ENCODE measurements at regions not wholly inside any gene's neighbourhood (a gene's known extent, or its start where the extent isn't known, plus 50 kb on each side); places are given as distances from the start of the nearest gene placed in this dataset.

DNA sequence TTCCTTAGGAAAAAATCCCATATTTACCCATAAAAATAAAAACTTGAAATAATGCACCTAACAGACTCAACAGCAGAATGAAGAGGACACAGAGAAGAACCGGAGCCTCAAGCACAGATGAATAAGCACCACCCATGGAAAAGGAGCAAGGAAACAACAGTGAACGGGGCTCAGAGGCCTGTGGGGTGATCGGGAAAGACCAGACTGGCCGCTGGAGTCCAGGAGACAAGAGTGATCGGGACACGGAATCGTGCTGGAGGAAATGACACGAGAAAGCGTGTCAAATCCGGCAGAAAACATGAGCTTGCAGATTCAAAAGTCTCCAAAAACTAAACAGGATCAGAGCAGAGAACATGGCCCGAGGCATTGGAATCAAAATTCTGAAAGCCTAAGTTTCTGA is 448.0 kb upstream of the SALL3 start:
- Mint-ChIP-seq H3K27me3 (peaks cover 11% of the 10 kb centered on the region), H3K4me1 (no peaks in the 10 kb centered on the region), H3K4me3 (no peak overlapping the region), H3K27ac (no peak overlapping the region), H3K36me3 (no peaks in the 10 kb centered on the region), H3K9me3 (no peaks in the 10 kb centered on the region)
- no peak for DNase-seq

DNA sequence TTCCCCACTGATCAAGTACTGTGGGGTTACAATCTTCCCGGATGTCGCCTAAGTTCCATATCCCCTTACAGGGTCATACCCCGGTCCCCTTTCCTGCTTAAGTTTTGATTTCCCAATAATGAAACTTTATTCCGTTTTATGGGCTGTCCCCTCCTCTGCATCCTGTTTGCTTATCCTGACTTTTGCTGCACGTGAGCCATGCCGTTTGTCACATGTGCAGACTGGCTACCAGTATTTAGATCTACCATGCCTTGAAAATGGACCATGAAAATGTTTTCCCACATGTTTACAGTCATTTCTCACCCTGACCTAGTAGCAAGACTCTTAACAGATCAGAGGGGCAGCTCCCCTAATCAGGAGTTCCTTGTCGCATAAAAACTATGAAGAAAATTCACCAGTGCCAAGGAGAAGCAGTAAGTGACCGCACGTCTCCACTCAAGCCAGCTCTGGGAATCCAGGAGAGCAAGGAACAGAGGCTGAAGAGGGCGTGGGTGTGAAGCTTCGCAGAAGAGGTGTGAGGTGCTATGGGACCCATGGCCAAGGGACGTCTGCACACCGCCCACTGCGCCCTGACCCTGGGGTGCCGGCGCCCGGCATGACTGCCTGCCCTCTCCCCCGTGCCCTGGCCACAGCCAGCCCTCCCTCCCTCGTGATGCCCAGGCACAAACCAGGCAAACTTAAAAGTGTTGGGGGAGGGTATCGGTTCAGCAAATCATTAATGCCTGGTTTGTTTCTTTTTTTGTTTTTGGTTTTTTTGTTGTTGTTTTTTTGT is 440.8 kb upstream of the SALL3 start:
- DNase-seq: no peak
- Mint-ChIP-seq H3K4me3 (no peak overlapping the region), H3K36me3 (no peaks in the 10 kb centered on the region), H3K27ac (no peak overlapping the region), H3K9me3 (peaks cover 2% of the 10 kb centered on the region), H3K27me3 (peaks cover 7% of the 10 kb centered on the region), H3K4me1 (peaks cover 2% of the 10 kb centered on the region)

DNA sequence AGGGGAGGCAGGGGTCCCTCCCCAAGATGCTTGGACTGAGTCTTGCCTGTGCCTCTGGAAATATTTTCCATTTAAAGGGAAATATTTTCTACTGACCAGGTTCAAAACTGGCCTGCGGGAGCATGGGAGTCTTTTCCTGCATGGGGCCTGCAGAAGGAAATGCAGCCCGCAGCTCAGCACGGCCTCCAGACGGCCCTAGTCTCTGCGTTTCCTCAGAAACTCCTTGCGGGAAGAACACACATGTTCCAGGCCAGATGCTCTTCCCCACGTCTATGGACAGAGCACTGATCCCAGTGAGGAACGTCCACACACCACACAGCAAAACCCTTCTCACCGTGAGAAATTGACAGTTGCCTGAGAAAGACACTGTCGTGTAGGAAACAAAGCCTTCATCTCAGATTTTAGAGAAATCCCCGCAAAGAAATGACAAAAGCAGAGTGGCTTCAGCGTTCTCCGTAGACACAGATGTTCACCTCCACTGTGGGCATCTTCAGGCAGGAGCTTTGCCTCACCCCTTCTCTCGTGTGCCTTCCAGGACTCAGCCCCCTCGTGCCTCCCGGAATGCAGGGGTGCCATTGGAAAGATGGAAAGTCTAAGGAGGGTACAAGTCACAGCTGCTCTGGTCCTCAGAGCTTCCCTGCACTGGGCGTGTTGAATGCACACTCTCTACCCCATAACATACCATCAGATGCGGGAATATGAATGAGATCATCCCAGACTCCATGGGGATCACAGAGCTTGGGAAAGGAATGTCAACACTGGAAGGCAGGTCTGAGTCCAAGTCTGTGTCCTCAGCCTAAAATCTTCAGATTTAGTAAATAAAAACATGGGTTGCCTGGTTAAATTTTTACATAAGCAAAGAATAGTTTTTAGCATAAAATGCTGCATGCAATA is 438.7 kb upstream of the SALL3 start:
- peaks cover 11% of the 10 kb centered on the region for H3K27me3 Mint-ChIP-seq
- no peak overlapping the region for H3K4me3 Mint-ChIP-seq
- DNase-seq: no peak
- no peaks in the 10 kb centered on the region for H3K36me3 Mint-ChIP-seq
- no peak overlapping the region for H3K27ac Mint-ChIP-seq
- peaks cover 2% of the 10 kb centered on the region for H3K4me1 Mint-ChIP-seq
- H3K9me3 Mint-ChIP-seq: peaks cover 2% of the 10 kb centered on the region

GRCh38 chr18:78542204-78542603 is 437.4 kb upstream of the SALL3 start:
- Mint-ChIP-seq H3K9me3 (peaks cover 5% of the 10 kb centered on the region), H3K4me1 (peaks cover 2% of the 10 kb centered on the region), H3K36me3 (no peaks in the 10 kb centered on the region), H3K27me3 (peaks cover 8% of the 10 kb centered on the region), H3K4me3 (no peak overlapping the region), H3K27ac (no peak overlapping the region)
- no peak for DNase-seq

DNA sequence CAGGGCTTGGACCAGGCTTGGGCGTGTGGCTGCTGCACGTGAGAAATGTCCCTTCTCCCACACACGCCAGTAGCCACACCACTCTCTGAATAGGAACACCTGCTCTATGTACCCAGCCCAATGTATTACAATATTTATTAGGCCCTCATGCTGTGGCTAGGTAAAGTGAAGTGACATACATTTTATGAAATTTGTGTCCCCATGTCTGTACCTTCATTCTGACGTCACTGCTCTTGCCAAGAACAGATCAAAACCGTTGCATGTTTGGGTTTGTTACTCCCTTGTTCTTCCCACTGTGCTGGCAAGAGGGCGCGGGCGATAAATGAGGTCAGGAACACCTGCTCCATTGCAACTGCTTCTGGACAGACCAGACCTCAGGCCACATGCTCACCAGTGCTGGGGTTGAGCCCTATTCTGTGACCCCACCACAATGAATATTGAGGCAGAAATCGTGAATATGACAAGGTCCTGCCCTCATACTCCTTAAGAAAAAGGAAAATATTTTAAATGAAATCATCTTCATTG is 436.4 kb upstream of the SALL3 start:
- peaks cover 2% of the 10 kb centered on the region for H3K4me1 Mint-ChIP-seq
- DNase-seq: no peak
- no peak overlapping the region for H3K27ac Mint-ChIP-seq
- no peak overlapping the region for H3K4me3 Mint-ChIP-seq
- peaks cover 8% of the 10 kb centered on the region for H3K27me3 Mint-ChIP-seq
- peaks cover 5% of the 10 kb centered on the region for H3K9me3 Mint-ChIP-seq
- no peaks in the 10 kb centered on the region for H3K36me3 Mint-ChIP-seq

DNA sequence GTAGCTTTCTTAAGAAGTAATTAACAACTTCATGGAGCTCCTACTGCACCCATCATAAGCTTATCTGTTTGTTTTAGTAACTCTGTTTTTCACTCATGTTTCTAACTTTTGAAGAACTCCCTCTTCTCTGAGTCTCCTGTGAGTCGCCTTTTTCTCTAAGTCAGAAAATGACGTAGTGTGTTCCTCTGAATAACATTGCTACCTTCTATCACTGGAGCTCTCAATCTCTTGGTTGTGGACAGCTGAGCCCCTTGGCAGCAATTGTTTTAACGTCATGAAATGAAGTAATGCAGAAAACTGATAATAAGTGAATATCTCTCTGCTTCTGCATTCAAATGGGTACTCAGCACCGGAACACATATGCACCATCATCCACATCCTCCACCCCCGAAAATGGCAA is 433.3 kb upstream of the SALL3 start:
- peaks cover 8% of the 10 kb centered on the region for H3K27me3 Mint-ChIP-seq
- H3K27ac Mint-ChIP-seq: no peak overlapping the region
- no peaks in the 10 kb centered on the region for H3K4me1 Mint-ChIP-seq
- no peak for DNase-seq
- peaks cover 8% of the 10 kb centered on the region for H3K9me3 Mint-ChIP-seq
- no peak overlapping the region for H3K4me3 Mint-ChIP-seq
- no peaks in the 10 kb centered on the region for H3K36me3 Mint-ChIP-seq

DNA sequence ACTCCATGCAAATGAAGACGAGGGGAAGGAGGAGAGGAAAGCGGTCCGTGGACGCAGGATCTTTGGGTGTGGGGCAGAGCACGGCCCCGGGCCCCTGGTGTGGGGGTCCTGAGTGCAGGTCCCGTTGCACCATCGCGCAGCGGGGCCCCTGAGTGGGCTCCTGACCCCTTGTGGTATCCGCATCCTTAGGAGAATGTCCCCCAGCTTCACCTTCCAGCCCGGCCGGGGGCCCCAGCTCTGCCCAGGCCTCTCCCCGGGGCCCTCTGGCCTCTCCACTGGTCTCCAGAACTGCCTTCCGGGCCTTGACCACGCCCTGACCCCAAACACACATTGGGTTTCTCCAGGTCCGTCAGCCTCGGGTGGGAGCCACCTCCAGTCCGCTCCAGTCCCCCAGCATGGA is 431.8 kb upstream of the SALL3 start:
- DNase-seq: no peak
- H3K27me3 Mint-ChIP-seq: peaks cover 3% of the 10 kb centered on the region
- H3K4me1 Mint-ChIP-seq: no peaks in the 10 kb centered on the region
- no peak overlapping the region for H3K27ac Mint-ChIP-seq
- no peaks in the 10 kb centered on the region for H3K36me3 Mint-ChIP-seq
- no peak overlapping the region for H3K4me3 Mint-ChIP-seq
- H3K9me3 Mint-ChIP-seq: peaks cover 8% of the 10 kb centered on the region

DNA sequence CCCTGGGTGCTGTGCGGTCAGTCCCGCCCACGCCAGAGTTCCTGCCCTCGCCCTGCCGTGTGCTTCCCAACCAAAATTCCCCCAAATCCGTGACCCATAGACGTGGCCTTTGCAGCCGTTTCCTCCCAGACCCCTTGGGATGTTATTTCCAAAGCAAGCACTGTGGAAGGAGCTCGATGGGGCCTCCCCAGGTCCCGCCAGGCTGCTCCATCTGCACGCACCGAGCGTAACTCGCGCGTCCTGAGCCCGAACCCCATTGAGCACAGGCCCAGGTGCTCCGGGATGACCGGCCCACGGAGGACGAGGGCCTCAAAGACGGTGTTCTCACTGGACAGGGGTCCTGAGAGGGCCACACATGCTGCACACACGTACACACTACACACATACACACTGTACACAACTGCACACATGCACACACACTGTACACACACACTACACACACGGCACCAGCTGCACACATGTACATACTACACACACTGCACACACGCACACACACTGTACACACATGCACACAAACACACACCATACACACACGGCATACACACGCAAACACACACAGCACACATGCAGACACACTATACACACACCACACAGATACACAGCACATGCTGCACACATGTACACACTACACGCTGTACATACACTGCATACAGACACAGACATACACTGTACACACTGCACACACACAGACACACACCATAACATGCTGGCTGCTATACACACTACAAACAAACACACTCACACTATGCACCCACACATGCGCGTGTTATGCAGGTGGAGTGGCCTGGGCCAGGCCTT is 431.2 kb upstream of the SALL3 start:
- Mint-ChIP-seq H3K36me3 (no peaks in the 10 kb centered on the region), H3K9me3 (peaks cover 8% of the 10 kb centered on the region), H3K27ac (no peak overlapping the region), H3K4me3 (no peak overlapping the region), H3K27me3 (peaks cover 3% of the 10 kb centered on the region), H3K4me1 (no peaks in the 10 kb centered on the region)
- DNase-seq: no peak

- H3K27ac Mint-ChIP-seq: no peak overlapping the region
- peaks cover 16% of the 10 kb centered on the region for H3K9me3 Mint-ChIP-seq
- H3K4me3 Mint-ChIP-seq: no peak overlapping the region
- no peak for DNase-seq
- no peaks in the 10 kb centered on the region for H3K27me3 Mint-ChIP-seq
- H3K4me1 Mint-ChIP-seq: no peaks in the 10 kb centered on the region
- no peaks in the 10 kb centered on the region for H3K36me3 Mint-ChIP-seq
Measured at GRCh38 chr18:78549971-78550370, 429.6 kb upstream of the SALL3 start.

DNA sequence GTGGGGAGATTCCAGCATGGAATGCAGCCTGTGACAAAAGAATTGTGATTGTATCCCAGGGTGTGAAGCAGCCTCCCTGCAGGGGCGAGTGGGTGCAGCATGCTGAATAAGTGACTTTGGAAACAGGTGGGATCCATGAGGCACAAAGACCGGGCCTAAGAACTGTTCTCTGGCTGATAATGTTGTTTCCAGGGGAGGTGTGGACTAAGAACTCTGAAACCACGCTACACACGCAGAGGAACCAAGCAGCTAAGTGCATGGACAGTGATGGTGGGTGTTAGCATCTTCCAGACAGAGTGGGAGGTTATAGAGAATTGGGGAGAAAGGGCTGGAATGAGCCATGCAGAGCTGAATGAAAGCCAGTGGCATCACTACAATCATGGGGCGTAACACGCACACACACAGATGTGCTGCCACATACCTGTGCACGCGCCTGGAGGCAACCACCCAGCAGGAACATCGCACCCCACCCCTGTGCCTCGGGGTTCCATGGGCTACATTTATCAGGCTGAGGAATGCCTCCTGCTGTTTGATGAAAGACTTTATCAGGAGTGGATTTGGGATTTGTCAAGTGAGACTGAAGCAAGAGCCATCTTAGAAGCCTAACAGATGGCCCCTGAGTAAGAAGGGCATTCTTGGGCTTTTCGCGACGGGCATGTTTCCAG is 424.5 kb upstream of the SALL3 start:
- Mint-ChIP-seq H3K36me3 (no peaks in the 10 kb centered on the region), H3K27me3 (no peaks in the 10 kb centered on the region), H3K9me3 (peaks cover 18% of the 10 kb centered on the region), H3K27ac (no peak overlapping the region), H3K4me1 (no peaks in the 10 kb centered on the region), H3K4me3 (no peak overlapping the region)
- no peak for DNase-seq

DNA sequence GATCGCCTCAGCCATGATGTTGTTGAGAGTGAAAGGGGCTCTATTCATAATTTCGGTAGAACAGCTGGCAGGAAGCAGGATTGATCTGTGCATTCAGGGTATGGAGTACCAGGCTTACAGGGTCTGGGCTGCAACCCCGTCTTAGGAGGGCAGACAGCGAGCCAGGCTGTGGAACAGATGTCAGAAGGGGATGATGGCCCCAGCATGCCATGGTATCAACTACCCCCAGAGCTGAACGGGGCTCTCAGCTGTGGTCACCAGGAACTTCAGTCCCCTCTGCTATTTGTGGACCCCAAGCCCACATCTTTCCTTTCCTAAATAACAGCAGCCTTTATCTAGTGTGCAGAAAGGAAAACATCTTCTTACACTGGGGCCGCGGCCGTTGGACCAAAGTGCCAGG is 422.2 kb upstream of the SALL3 start:
- no peak overlapping the region for H3K4me3 Mint-ChIP-seq
- peaks cover 18% of the 10 kb centered on the region for H3K9me3 Mint-ChIP-seq
- no peaks in the 10 kb centered on the region for H3K4me1 Mint-ChIP-seq
- no peaks in the 10 kb centered on the region for H3K36me3 Mint-ChIP-seq
- H3K27ac Mint-ChIP-seq: no peak overlapping the region
- DNase-seq: no peak
- no peaks in the 10 kb centered on the region for H3K27me3 Mint-ChIP-seq

DNA sequence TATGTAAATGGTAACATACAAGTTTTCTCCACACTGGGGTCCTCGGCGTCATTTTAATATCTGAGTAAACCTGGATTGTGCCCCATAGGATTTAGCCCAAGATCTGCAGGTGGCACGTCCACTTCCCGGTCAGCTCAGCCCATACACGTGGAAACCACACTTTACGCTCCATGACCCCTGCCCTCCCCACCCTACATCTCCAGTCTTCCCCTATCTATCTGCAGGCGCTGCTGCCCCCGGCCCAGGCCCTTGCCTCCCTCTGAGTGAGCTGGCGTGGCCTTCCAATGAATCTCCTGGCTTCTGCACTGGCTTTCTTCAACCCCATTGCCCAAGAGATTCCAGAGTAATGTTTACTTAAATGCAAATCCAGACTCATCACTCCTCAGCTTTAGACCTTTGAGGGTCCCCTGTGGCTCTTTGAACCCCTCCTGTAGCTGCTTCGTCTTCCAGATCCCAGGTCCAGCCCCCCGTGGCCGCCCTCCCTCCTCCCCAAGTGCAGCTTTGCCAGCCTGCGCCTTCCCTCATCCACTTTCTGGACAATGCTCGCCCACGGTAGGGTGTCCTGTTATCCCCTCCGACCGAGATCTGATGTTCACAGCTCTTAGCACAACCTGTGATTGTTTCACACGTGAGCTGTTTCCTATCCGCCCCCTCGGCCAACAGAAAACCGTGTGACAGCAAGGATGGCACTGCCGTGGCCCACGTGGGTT is 421.4 kb upstream of the SALL3 start:
- Mint-ChIP-seq H3K36me3 (no peaks in the 10 kb centered on the region), H3K9me3 (peaks cover 18% of the 10 kb centered on the region), H3K4me3 (no peak overlapping the region), H3K27ac (no peak overlapping the region), H3K4me1 (no peaks in the 10 kb centered on the region), H3K27me3 (no peaks in the 10 kb centered on the region)
- no peak for DNase-seq

DNA sequence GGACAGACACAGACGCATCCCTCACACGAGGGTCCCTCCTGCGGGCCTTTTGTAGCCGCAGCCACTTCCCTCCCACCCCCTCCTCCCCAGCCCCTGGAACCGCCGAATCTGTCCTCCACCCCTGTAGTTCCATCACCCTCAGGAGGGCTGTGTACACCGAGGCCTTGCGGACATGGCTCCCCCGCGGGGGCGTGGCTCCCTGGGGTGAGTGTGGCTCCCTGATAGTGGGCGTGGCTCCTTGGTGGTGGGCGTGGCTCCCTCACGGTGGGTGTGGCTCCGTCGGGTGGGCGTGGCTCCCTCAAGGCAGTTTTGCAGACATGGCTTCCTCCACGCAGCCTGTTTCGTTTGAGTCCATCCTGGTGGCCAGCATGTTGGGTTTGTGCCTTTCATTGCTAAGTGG is 420.7 kb upstream of the SALL3 start:
- H3K27ac Mint-ChIP-seq: no peak overlapping the region
- H3K4me1 Mint-ChIP-seq: no peaks in the 10 kb centered on the region
- peaks cover 18% of the 10 kb centered on the region for H3K9me3 Mint-ChIP-seq
- no peak overlapping the region for H3K4me3 Mint-ChIP-seq
- H3K27me3 Mint-ChIP-seq: peaks cover under 1% of the 10 kb centered on the region
- H3K36me3 Mint-ChIP-seq: no peaks in the 10 kb centered on the region
- DNase-seq: no peak

DNA sequence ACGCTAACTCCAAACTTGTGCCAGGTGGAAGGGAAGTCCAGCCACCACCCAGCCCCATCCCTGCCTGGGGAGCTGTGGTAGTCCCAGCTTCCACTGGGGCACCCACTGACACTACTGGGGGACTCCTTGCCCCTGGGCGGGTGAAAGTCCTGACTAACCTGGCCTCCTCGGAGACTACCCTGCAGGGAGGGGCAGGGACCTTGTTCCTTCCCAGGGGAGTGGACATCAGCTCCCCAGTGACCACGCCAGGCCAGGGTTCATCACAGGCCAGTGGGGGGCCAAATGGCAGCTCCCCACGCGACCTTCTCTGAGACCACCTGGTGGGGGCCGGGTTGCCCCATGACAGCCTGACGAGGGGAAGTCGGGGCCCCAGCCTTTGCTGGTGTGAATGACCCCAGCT is 420.0 kb upstream of the SALL3 start:
- H3K9me3 Mint-ChIP-seq: peaks cover 14% of the 10 kb centered on the region
- H3K27ac Mint-ChIP-seq: no peak overlapping the region
- H3K27me3 Mint-ChIP-seq: peaks cover 5% of the 10 kb centered on the region
- DNase-seq: no peak
- no peak overlapping the region for H3K4me3 Mint-ChIP-seq
- no peaks in the 10 kb centered on the region for H3K4me1 Mint-ChIP-seq
- H3K36me3 Mint-ChIP-seq: no peaks in the 10 kb centered on the region

All from activated naive CD8-positive, alpha-beta T cell treated with anti-CD3 and anti-CD28 coated beads for 36 hours (primary cell).